IMR-90 (cell line): ENCODE measurements at regions not wholly inside any gene's neighbourhood (a gene's known extent, or its start where the extent isn't known, plus 50 kb on each side); places are given as distances from the start of the nearest gene placed in this dataset.

ENCODE experiments used
- ATAC-seq: fragments of 200-7000 bp; cut with Tn5 transposase; 2 replicates; pipeline ENCODE4 v1.9.1; 2020; ENCODE audit warnings: low read depth, mild to moderate bottlenecking, moderate library complexity
- BruUV-seq: library from RNA; stranded (reverse); fragments of 400-500 nt; replicated peaks from 2 replicates; lab custom pipeline; 2021; lab: Mats Ljungman, UMichigan
- CTCF ChIA-PET: fragments of 300-600 bp; formaldehyde crosslinking; extraction: SDS; loops from one replicate; lab custom pipeline; 2021; ENCODE audit warnings: antibody characterized with exemption; lab: Yijun Ruan, JAX
- POLR2A ChIA-PET: fragments of 300-600 bp; sonication (Branson Sonifier 250); formaldehyde crosslinking; loops from one replicate; lab custom pipeline; 2022; ENCODE audit warnings: antibody characterized with exemption; ENCODE audit not compliant: unreplicated experiment; lab: Charles Lee
- DNase-seq: peaks from one replicate; pipeline ENCODE4 v3.0.0; 2013
- H2AFZ ChIP-seq: replicated peaks from 2 replicates; pipeline ENCODE3; 2013; ENCODE audit warnings: low read length, mild to moderate bottlenecking; ENCODE audit not compliant: poor library complexity
- H2AK5ac ChIP-seq: 2 replicates; pipeline ENCODE4 v1.6.1; 2013; ENCODE audit warnings: low read depth, low read length, inconsistent platforms
- H2AK9ac ChIP-seq: replicated peaks from 2 replicates; pipeline ENCODE3; 2013; ENCODE audit warnings: mild to moderate bottlenecking, low read depth, low read length, moderate library complexity; ENCODE audit not compliant: poor library complexity
- H2BK120ac ChIP-seq: 2 replicates; pipeline ENCODE4 v1.6.1; 2013; ENCODE audit warnings: low read depth, low read length, inconsistent platforms
- H2BK15ac ChIP-seq: 3 replicates; pipeline ENCODE4 v1.6.1; 2013; ENCODE audit warnings: low read depth, low read length, inconsistent platforms
- H2BK20ac ChIP-seq: 2 replicates; pipeline ENCODE4 v1.6.1; 2013; ENCODE audit warnings: low read depth, mild to moderate bottlenecking, inconsistent platforms, low read length, moderate library complexity
- H2BK5ac ChIP-seq: 2 replicates; pipeline ENCODE4 v1.6.1; 2013; ENCODE audit warnings: mild to moderate bottlenecking, low read depth, low read length, inconsistent platforms; ENCODE audit not compliant: poor library complexity, severe bottlenecking
- H3K14ac ChIP-seq: replicated peaks from 2 replicates; pipeline ENCODE4 v1.6.1; 2013; ENCODE audit warnings: low read depth, low read length, inconsistent platforms
- H3K18ac ChIP-seq: 2 replicates; pipeline ENCODE4 v1.6.1; 2013; ENCODE audit warnings: low read depth, low read length, control low read depth
- H3K23ac ChIP-seq: 2 replicates; pipeline ENCODE4 v1.6.1; 2013; ENCODE audit warnings: low read depth, low read length, inconsistent platforms
- H3K27ac ChIP-seq: 2 replicates; pipeline ENCODE4 v1.5.1; 2013; ENCODE audit warnings: mild to moderate bottlenecking, control low read depth, low read length; ENCODE audit not compliant: insufficient read depth
- H3K27me3 ChIP-seq: 2 replicates; pipeline ENCODE4 v1.6.1; 2013; ENCODE audit warnings: low read length; ENCODE audit not compliant: control insufficient read depth, insufficient read depth
- H3K36me3 ChIP-seq: 2 replicates; pipeline ENCODE4 v1.6.1; 2013; ENCODE audit warnings: low read length, mixed read lengths; ENCODE audit not compliant: control insufficient read depth, insufficient read depth
- H3K4ac ChIP-seq: 2 replicates; pipeline ENCODE4 v1.6.1; 2013; ENCODE audit warnings: low read depth, low read length, inconsistent platforms
- H3K4me1 ChIP-seq: 2 replicates; pipeline ENCODE4 v1.6.1; 2013; ENCODE audit warnings: low read length, mixed read lengths; ENCODE audit not compliant: control insufficient read depth, insufficient read depth
- H3K4me2 ChIP-seq: 2 replicates; pipeline ENCODE4 v1.6.1; 2013; ENCODE audit warnings: low read depth, mild to moderate bottlenecking, control low read depth, low read length, moderate library complexity
- H3K4me3 ChIP-seq: 2 replicates; pipeline ENCODE4 v1.5.1; 2013; ENCODE audit warnings: low read depth, mild to moderate bottlenecking, control low read depth, low read length, moderate library complexity; ENCODE audit not compliant: insufficient read depth
- H3K56ac ChIP-seq: 2 replicates; pipeline ENCODE4 v1.6.1; 2013; ENCODE audit warnings: low read length, inconsistent platforms; ENCODE audit not compliant: insufficient read depth; ENCODE audit errors: extremely low read depth
- H3K79me1 ChIP-seq, 2 experiments: 2 replicates each; pipeline ENCODE4 v1.6.1; 2013; ENCODE audit warnings: low read length in 2 of 2, inconsistent platforms in 1 of 2, low read depth in 1 of 2
- H3K9ac ChIP-seq: 2 replicates; pipeline ENCODE4 v1.6.1; 2013; ENCODE audit warnings: low read depth, low read length, control low read depth
- H3K9me1 ChIP-seq: 2 replicates; pipeline ENCODE4 v1.6.1; 2013; ENCODE audit warnings: low read length, inconsistent platforms; ENCODE audit not compliant: insufficient read depth
- H3K9me3 ChIP-seq: 2 replicates; pipeline ENCODE4 v1.6.1; 2013; ENCODE audit warnings: low read length; ENCODE audit not compliant: control insufficient read depth, insufficient read depth
- H4K20me1 ChIP-seq: 2 replicates; pipeline ENCODE4 v1.6.1; 2013; ENCODE audit warnings: low read length, inconsistent platforms; ENCODE audit not compliant: insufficient read depth
- H4K5ac ChIP-seq: 2 replicates; pipeline ENCODE4 v1.6.1; 2013; ENCODE audit warnings: mild to moderate bottlenecking, low read depth, low read length, control low read depth
- H4K8ac ChIP-seq, 2 experiments: 2 replicates each; pipeline ENCODE4 v1.6.1; 2013; ENCODE audit warnings: low read depth in 2 of 2, low read length in 2 of 2, control low read depth in 1 of 2, inconsistent platforms in 1 of 2
- H4K91ac ChIP-seq: 2 replicates; pipeline ENCODE4 v1.6.1; 2013; ENCODE audit warnings: low read depth, low read length, inconsistent platforms; ENCODE audit not compliant: insufficient read depth
- POLR2A ChIP-seq: IDR thresholded peaks from 2 replicates; pipeline ENCODE4 v1.6.1; 2012; ENCODE audit warnings: mild to moderate bottlenecking, low read depth, low read length
- WGBS, 2 experiments: methylation state at CpG; one replicate each; pipeline versions ENCODE4 v1.1.5 to v1.1.7; 2013; ENCODE audit warnings: missing lambda C conversion rate in 2 of 2; ENCODE audit not compliant: insufficient read length in 1 of 2; ENCODE audit errors: extremely low coverage in 2 of 2; 5-methylcytosine and 5-hydroxymethylcytosine counted together
- dilution Hi-C: fragments of 300-500 bp; cut with HindIII; formaldehyde crosslinking; loops from one replicate; pipeline ENCODE4 v1.14.3; 2018; ENCODE audit warnings: low sequenced_read_pairs; ENCODE audit not compliant: unreplicated experiment
- in situ Hi-C: fragments of 300-500 bp; cut with MboI; formaldehyde crosslinking; loops from 3 replicates; pipeline ENCODE4 v1.14.3; 2019; ENCODE audit warnings: low sequenced_read_pairs, inconsistent platforms, mixed read lengths
- intact Hi-C: fragments of 100-400 bp; cut with micrococcal nuclease; formaldehyde crosslinking; loops from 2 replicates; pipeline ENCODE4 v1.10.0; 2022

DNA sequence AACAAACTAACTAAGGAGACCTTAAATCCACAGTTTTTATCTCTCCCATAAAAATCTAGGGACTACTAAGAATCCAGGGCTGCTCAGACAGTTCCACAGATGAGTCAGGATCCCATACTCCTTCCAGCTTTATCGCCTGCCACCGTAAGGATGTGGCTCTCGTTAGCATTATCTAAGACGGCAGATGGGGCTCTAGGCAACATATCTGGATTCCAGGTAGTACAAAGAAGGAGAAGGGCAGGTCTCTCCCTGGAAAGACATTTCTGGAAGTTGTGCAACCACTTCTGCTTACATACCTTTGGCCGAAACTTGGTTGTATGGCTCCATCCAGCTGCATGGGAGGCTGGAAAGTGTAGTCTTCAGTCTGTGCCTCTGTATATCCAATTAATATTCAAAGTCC lies 149.4 kb downstream of the SP3 start:
- H2BK15ac ChIP-seq = no peak overlapping the region
- H4K5ac ChIP-seq = no peak overlapping the region
- no peak overlapping the region for H3K4me3 ChIP-seq
- BruUV-seq = no TSS peak
- DNase-seq = no peak
- H3K23ac ChIP-seq = no peak overlapping the region
- intact Hi-C loops (no loop called here), in situ Hi-C loops (no loop called here), dilution Hi-C loops (no loop called here)
- ChIA-PET POLR2A (no interaction called here), CTCF (interaction anchor here (0.6 kb wide), 1 partner anchor 51 kb away, joined by 3 read pairs; no protein-coding TSS in a partner anchor)
- H3K79me1 ChIP-seq = no peaks in the 10 kb centered on the region
- H3K9ac ChIP-seq = no peak overlapping the region
- H4K8ac ChIP-seq = no peak overlapping the region
- H3K18ac ChIP-seq = no peak overlapping the region
- peaks cover 41% of the 10 kb centered on the region for H3K27me3 ChIP-seq
- TF ChIP-seq POLR2A = no peak
- no peak overlapping the region for H3K56ac ChIP-seq
- no peak overlapping the region for H3K4me2 ChIP-seq
- no peak for ATAC-seq
- H2AFZ ChIP-seq = no peak overlapping the region
- H3K27ac ChIP-seq = no peak overlapping the region
- H3K4me1 ChIP-seq = no peaks in the 10 kb centered on the region
- H2AK9ac ChIP-seq = no peak overlapping the region
- H3K4ac ChIP-seq = no peak overlapping the region
- H2BK5ac ChIP-seq = no peak overlapping the region
- WGBS, 2 experiments = no CpG with 5 or more reads among the region's 5 CpGs
- no peak overlapping the region for H2AK5ac ChIP-seq
- H2BK20ac ChIP-seq = no peak overlapping the region
- no peak overlapping the region for H2BK120ac ChIP-seq
- H4K91ac ChIP-seq = no peak overlapping the region
- no peaks in the 10 kb centered on the region for H3K9me3 ChIP-seq
- H3K36me3 ChIP-seq = no peaks in the 10 kb centered on the region
- H3K14ac ChIP-seq = no peak overlapping the region
- no peaks in the 10 kb centered on the region for H4K20me1 ChIP-seq
- no peaks in the 10 kb centered on the region for H3K9me1 ChIP-seq
